Left lung (tissue), 4 donors: ENCODE measurements at regions not wholly inside any gene's neighbourhood (a gene's known extent, or its start where the extent isn't known, plus 50 kb on each side); places are given as distances from the start of the nearest gene placed in this dataset.
"Not testable (repeated sequence)": the region's sequence is repeated elsewhere in the genome, so short reads cannot be mapped to it uniquely, and the experiment has no call there.

Experiments used
- ATAC-seq: fragments of 200-7000 bp; cut with Tn5 transposase; one replicate; pipeline ENCODE4 v1.9.1; 2020; ENCODE audit warnings: moderate library complexity
- DNase-seq, 4 donors: peaks; one replicate each; pipeline ENCODE4 v3.0.0-alpha.2; 2013 to 2020
- H3K27ac ChIP-seq, 2 donors: fragments of 200-600 bp; sonication (generic) in 1 of 2; one replicate each; pipeline versions ENCODE4 v1.5.0 to v1.8.0; 2020 to 2021
- H3K27me3 ChIP-seq, 2 donors: fragments of 200-600 bp; sonication (generic) in 1 of 2; one replicate each; pipeline versions ENCODE4 v1.5.0 to v1.8.0; 2020 to 2021
- H3K36me3 ChIP-seq, 2 donors: fragments of 200-600 bp; sonication (generic) in 1 of 2; one replicate each; pipeline versions ENCODE4 v1.5.0 to v1.8.0; 2020 to 2021
- H3K4me1 ChIP-seq, 2 donors: fragments of 200-600 bp; one replicate each; pipeline ENCODE4 v1.8.0; 2021
- H3K4me3 ChIP-seq, 2 donors: fragments of 200-600 bp; sonication (generic) in 1 of 2; one replicate each; pipeline versions ENCODE4 v1.5.0 to v1.8.0; 2020 to 2021; ENCODE audit warnings: mild to moderate bottlenecking in 1 of 2
- H3K9me3 ChIP-seq, 2 donors: fragments of 200-600 bp; sonication (generic) in 1 of 2; one replicate each; pipeline versions ENCODE4 v1.5.0 to v1.8.0; 2020 to 2021
- CTCF ChIP-seq, 2 donors: fragments of 200-600 bp; sonication (generic) in 1 of 2; IDR thresholded peaks; one replicate each; pipeline versions ENCODE4 v1.5.0 to v1.8.0; 2021; ENCODE audit warnings: antibody characterized with exemption in 2 of 2
- intact Hi-C, 2 donors: fragments of 100-400 bp; cut with DNase I; formaldehyde crosslinking; loops; one replicate each; pipeline versions ENCODE4 v1.11.2 to v1.14.2; 2022
- donor health status: DM: no; HTN: yes; CAD: no.
- donor health status: DM: no; HTN: no; CAD: no.

DNA sequence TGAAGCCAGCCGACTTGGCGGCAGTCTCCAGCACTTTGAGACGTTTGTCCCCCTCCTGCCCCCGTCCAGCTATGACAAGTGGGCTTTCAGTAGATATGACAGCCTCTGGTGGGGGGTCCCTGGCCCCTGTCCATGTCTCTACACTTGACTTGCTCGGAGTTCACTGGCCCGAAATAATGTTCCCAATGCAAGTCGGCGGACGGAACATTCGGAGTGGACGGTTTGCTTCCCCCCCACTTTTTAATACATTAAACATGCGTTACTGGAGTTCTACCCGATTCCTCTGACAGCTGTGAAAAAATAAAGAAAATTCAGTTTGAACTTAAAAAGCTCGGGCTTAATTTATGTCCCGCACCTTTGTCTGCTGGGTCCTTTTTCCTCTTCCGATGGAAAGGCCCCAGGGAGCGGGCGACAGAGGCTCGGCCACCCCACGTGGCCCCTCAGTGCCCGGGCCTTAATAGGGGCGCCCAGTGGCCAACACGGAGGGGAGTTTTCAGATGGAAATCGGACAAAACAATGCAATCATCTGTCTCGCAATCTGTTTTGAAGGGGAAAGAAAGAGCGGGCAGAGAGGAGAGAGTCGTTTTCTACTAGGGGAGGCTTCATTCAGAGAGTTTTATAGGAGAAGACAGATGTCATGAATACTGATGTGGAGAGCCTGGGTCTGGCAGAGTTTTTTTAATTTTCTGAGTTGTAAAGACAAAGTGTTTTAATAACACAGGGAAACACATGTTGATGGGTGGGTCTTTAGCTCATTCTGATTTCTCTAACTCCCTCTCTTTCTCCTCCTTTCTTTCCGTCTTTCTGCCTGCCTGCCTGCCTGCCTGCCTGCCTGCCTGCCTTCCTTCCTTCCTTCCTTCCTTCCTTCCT lies 50.2 kb downstream of the SMIM38 start:
- DNase-seq (no peak), ATAC-seq (no peak)
- no peaks in the 10 kb centered on the region for H3K9me3 ChIP-seq
- H3K4me1 ChIP-seq: no peaks in the 10 kb centered on the region
- intact Hi-C loops: no loop called here
- no peak overlapping the region for H3K4me3 ChIP-seq
- H3K36me3 ChIP-seq: no peaks in the 10 kb centered on the region
- TF ChIP-seq CTCF (IDR thresholded peaks at IDR 0.05): no peak
- no peak overlapping the region for H3K27ac ChIP-seq
- H3K27me3 ChIP-seq: no peaks in the 10 kb centered on the region

GRCh38 chr11:69206613-69206965 lies 50.9 kb downstream of the SMIM38 start:
- H3K27me3 ChIP-seq, H3K4me3 ChIP-seq, intact Hi-C loops, H3K36me3 ChIP-seq, H3K9me3 ChIP-seq, DNase-seq, H3K27ac ChIP-seq, H3K4me1 ChIP-seq: not testable (repeated sequence)
- peak; percentile 5 for ATAC-seq

DNA sequence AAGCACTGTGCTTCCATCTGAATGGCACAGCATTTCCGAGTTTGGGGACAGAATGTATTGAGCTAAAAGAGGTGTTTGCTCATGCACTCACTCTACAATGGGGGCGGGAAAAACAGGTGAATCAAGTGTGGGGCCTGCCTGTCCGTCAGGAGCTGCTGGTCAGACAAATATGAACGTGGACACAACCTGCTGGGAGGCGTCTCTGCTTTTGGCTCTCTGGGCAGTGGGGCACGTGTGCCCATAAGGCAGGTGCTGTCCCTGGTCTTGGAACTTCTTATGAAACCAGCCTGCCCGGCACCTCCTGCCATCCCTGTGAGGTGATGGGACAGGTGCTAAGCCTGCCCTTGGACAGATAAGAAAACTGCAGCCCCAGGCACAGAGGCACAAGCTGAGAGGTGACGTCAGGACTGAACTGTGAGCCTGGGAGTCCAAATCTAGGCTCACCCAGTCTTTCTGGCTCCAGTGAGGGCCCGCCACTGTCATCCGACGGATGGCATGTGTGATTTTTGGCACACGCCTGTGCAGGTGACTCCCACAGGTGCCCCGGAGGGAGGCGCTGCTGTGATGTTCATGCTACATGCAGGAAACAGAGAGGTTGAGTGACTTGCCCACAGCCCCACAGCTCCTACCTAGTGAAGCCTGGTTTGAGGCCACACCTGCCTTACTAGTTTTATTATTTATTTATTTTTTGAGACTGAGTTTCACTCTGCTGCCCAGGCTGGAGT lies 51.6 kb downstream of the SMIM38 start:
- Histone ChIP-seq H3K36me3 (no peaks in the 10 kb centered on the region), H3K4me1 (no peaks in the 10 kb centered on the region), H3K4me3 (no peak overlapping the region), H3K9me3 (no peaks in the 10 kb centered on the region), H3K27me3 (peaks cover 0 to under 1% of the 10 kb centered on the region in 2 donors), H3K27ac (peak overlapping the region in 1 of 2 donors; percentile 33)
- intact Hi-C loops: no loop called here
- no peak for TF ChIP-seq CTCF (IDR thresholded peaks at IDR 0.05)
- peak in 1 of 4 donors; percentile 43 for DNase-seq
- peak; percentile 79 for ATAC-seq

- H3K27ac ChIP-seq: no peak overlapping the region
- H3K9me3 ChIP-seq: no peaks in the 10 kb centered on the region
- peaks cover 0 to 7% of the 10 kb centered on the region in 2 donors for H3K27me3 ChIP-seq
- no peaks in the 10 kb centered on the region for H3K36me3 ChIP-seq
- intact Hi-C loops: no loop called here
- DNase-seq (no peak), ATAC-seq (no peak)
- no peaks in the 10 kb centered on the region for H3K4me1 ChIP-seq
- TF ChIP-seq CTCF (IDR thresholded peaks at IDR 0.05): no peak
- H3K4me3 ChIP-seq: no peak overlapping the region
These were observed 52.7 kb downstream of the SMIM38 start for GRCh38 chr11:69208190-69209037.

DNA sequence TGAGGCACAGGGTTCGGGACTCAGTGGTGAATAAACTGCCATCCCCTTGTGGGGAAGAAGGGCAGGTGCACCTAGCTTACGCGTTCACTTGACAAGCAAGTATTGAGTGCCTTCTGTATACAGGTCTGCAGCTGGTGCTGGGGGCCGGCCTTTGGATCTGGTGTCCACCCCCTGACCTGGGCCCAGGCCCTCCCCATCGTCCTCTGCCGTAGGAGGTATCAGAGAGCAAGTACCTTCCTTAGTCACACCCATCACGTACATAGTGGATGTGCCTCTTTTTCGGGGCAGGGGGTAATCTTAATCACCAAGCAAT lies 53.3 kb downstream of the SMIM38 start:
- DNase-seq (no peak), ATAC-seq (no peak)
- Histone ChIP-seq H3K4me3 (no peak overlapping the region), H3K36me3 (no peaks in the 10 kb centered on the region), H3K27me3 (peaks cover 0 to 7% of the 10 kb centered on the region in 2 donors), H3K9me3 (no peaks in the 10 kb centered on the region), H3K4me1 (no peaks in the 10 kb centered on the region), H3K27ac (no peak overlapping the region)
- no peak for TF ChIP-seq CTCF (IDR thresholded peaks at IDR 0.05)
- intact Hi-C loops: no loop called here
